MM.1S (cell line): ENCODE measurements at regions not wholly inside any gene's neighbourhood (a gene's known extent, or its start where the extent isn't known, plus 50 kb on each side); places are given as distances from the start of the nearest gene placed in this dataset.
"Not testable (repeated sequence)": the region's sequence is repeated elsewhere in the genome, so short reads cannot be mapped to it uniquely, and the experiment has no call there.

ENCODE experiments used
- EZH2 ChIP-seq: fragments of 300-600 bp; sonication (generic); optimal IDR thresholded peaks from 2 replicates; pipeline ENCODE3; 2017; ENCODE audit warnings: low read depth, mild to moderate bottlenecking, antibody characterized with exemption, low read length, mixed read lengths
- EZH2phosphoT487 ChIP-seq: fragments of 300-600 bp; sonication (generic); IDR thresholded peaks from 2 replicates; pipeline ENCODE4 v1.6.1; 2018; ENCODE audit warnings: antibody characterized with exemption, low read length
- TF ChIP-seq, protein P1 (sequence below): fragments of 300-600 bp; sonication (generic); IDR thresholded peaks from 2 replicates; pipeline ENCODE4 v1.5.1; 2016; ENCODE audit warnings: antibody characterized with exemption, low read length, mixed read lengths

DNA sequence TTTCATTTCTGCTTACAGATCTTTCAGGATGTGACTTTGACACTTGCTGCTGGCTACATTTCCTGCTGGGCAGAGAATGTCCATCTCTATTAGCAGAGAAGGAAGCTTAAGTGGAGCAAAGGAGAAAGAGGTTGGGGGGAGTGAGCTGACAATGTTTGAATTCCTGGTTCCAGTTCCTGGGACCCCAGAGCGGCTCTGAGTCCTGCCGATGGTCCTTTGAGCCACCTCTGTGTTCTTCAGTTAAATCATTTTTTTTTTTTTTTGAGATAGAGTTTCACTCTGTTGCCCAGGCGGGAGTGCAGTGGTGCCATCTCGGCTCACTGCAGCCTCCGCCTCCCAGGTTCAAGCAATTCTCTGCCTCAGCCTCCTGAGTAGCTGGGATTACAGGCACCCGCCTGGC is 65.5 kb upstream of the MBOAT1 start:
- TF ChIP-seq, protein P1, sequence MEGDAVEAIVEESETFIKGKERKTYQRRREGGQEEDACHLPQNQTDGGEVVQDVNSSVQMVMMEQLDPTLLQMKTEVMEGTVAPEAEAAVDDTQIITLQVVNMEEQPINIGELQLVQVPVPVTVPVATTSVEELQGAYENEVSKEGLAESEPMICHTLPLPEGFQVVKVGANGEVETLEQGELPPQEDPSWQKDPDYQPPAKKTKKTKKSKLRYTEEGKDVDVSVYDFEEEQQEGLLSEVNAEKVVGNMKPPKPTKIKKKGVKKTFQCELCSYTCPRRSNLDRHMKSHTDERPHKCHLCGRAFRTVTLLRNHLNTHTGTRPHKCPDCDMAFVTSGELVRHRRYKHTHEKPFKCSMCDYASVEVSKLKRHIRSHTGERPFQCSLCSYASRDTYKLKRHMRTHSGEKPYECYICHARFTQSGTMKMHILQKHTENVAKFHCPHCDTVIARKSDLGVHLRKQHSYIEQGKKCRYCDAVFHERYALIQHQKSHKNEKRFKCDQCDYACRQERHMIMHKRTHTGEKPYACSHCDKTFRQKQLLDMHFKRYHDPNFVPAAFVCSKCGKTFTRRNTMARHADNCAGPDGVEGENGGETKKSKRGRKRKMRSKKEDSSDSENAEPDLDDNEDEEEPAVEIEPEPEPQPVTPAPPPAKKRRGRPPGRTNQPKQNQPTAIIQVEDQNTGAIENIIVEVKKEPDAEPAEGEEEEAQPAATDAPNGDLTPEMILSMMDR = not testable (repeated sequence)
- TF ChIP-seq EZH2phosphoT487, EZH2: not testable (repeated sequence)
